ENCODE measurements at regions not wholly inside any gene's neighbourhood (a gene's known extent, or its start where the extent isn't known, plus 50 kb on each side); places are given as distances from the start of the nearest gene placed in this dataset.

- H3K4me2 ChIP-seq (ENCODE audit: control insufficient read depth, insufficient read depth), result no peak overlapping the region
- no peak for TF ChIP-seq MTA2 (IDR thresholded peaks at IDR 0.05; ENCODE audit: low read depth)
- no peak for TF ChIP-seq KAT2A (conservative IDR thresholded peaks at IDR 0.05; ENCODE audit: control insufficient read depth, low read depth, low read length)
- no peak for TF ChIP-seq RUNX3 (IDR thresholded peaks at IDR 0.05; ENCODE audit: low read length)
- no peak for TF ChIP-seq E4F1 (IDR thresholded peaks at IDR 0.05; ENCODE audit: borderline replicate concordance, partially characterized antibody)
- TF ChIP-seq TCF3 (IDR thresholded peaks at IDR 0.05; ENCODE audit: borderline replicate concordance, insufficient read depth, low read depth, low read length), result no peak
- TF ChIP-seq E2F4 (IDR thresholded peaks at IDR 0.05; ENCODE audit: low read depth, low read length), result no peak
- no peak for TF ChIP-seq TBL1XR1 (IDR thresholded peaks at IDR 0.05; ENCODE audit: low read depth, low read length)
- TF ChIP-seq HDAC2 (IDR thresholded peaks at IDR 0.05), result no peak
- no peak for TF ChIP-seq FOS (IDR thresholded peaks at IDR 0.05; ENCODE audit: borderline replicate concordance, extremely low read depth, insufficient read length)
- no peak for TF ChIP-seq RAD21 (IDR thresholded peaks at IDR 0.05; ENCODE audit: insufficient read depth, low read depth, low read length)
- TF ChIP-seq MEF2B (IDR thresholded peaks at IDR 0.05; ENCODE audit: partially characterized antibody, poor library complexity, severe bottlenecking), result no peak
- no peak for TF ChIP-seq BACH1 (IDR thresholded peaks at IDR 0.05; ENCODE audit: borderline replicate concordance)
- TF ChIP-seq STAT3 (IDR thresholded peaks at IDR 0.05; ENCODE audit: low read depth, low read length), result no peak
- TF ChIP-seq MTA3 (IDR thresholded peaks at IDR 0.05; ENCODE audit: borderline replicate concordance, low read length), result no peak
- POLR2A ChIA-PET, result no interaction called here
- H3K27ac ChIP-seq (ENCODE audit: control insufficient read depth, insufficient read depth), result no peak overlapping the region
- no peaks in the 10 kb centered on the region for H3K79me2 ChIP-seq (ENCODE audit: control insufficient read depth, insufficient read depth, low read length)
- H3K9ac ChIP-seq (ENCODE audit: control insufficient read depth, insufficient read depth, low read length), result no peak overlapping the region
- DNase-seq (ENCODE audit: low read depth, low spot score) (no peak), ATAC-seq (no peak), FAIRE-seq (no peak)
- SMC1A ChIA-PET (ENCODE audit: uncharacterized antibody, unreplicated experiment), result interaction anchor here (0.9 to 1.2 kb wide), 3 partner anchors 10 to 22 kb away, joined by 3 to 5 read pairs (median 3); no protein-coding TSS in a partner anchor
- RAD21 ChIA-PET (ENCODE audit: unreplicated experiment), result no interaction called here
- H4K20me1 ChIP-seq (ENCODE audit: control insufficient read depth, insufficient read depth), result no peaks in the 10 kb centered on the region
- 53% methylated on average over 2 of the region's 2 CpGs for WGBS (ENCODE audit: insufficient coverage, insufficient replicate concordance, low lambda C conversion rate, missing lambda C conversion rate)
- no TSS peak for BruUV-seq (replicated peaks)
- H2AFZ ChIP-seq (ENCODE audit: control insufficient read depth, low read depth, low read length), result no peak overlapping the region
- in situ Hi-C loops (cut with MboI), result no loop called here
- CTCF ChIA-PET, result interaction anchor here (1.1 to 1.8 kb wide), 2 partner anchors 216 to 223 kb away, joined by 4 read pairs; partner anchors contain the start of gene BCL6
- intact Hi-C loops (cut with micrococcal nuclease; ENCODE audit: unreplicated experiment), result no loop called here
- H3K9me3 ChIP-seq (replicated peaks; ENCODE audit: control insufficient read depth, insufficient read depth, low read length), result no peaks in the 10 kb centered on the region
- H3K36me3 ChIP-seq (ENCODE audit: control insufficient read depth in 2 of 2, insufficient read depth in 2 of 2, low read length in 1 of 2), result no peaks in the 10 kb centered on the region
- H3K4me3 ChIP-seq, result no peak overlapping the region
- H3K4me1 ChIP-seq (ENCODE audit: control insufficient read depth, insufficient read depth, low read length), result peaks cover 9% of the 10 kb centered on the region
- H3K27me3 ChIP-seq (replicated peaks in 1 of 2; ENCODE audit: control insufficient read depth in 2 of 2, insufficient read depth in 2 of 2, low read length in 1 of 2), result peaks cover 2 to 4% of the 10 kb centered on the region in 2 experiments; a peak in 3 of 4 replicates
Measured at GRCh38 chr3:187961366-187961765, 192.6 kb upstream of the LPP start.
